ENCODE measurements at regions not wholly inside any gene's neighbourhood (a gene's known extent, or its start where the extent isn't known, plus 50 kb on each side); places are given as distances from the start of the nearest gene placed in this dataset.

GRCh38 chr9:24464319-24464951 lies 81.3 kb downstream of the IZUMO3 start:
- TF ChIP-seq CTCF (IDR thresholded peaks at IDR 0.05), result no peak
- no peak for TF ChIP-seq POLR2A (IDR thresholded peaks at IDR 0.05)

All from lower leg skin (tissue), 3 donors.